ENCODE measurements at regions not wholly inside any gene's neighbourhood (a gene's known extent, or its start where the extent isn't known, plus 50 kb on each side); places are given as distances from the start of the nearest gene placed in this dataset.

GRCh38 chr2:238570926-238571325 is 144.2 kb downstream of the ASB1 start:
- TF ChIP-seq CTCF (conservative IDR thresholded peaks at IDR 0.05; ENCODE audit: low read length) (no peak), EZH2phosphoT487 (IDR thresholded peaks at IDR 0.05; ENCODE audit: borderline replicate concordance, low read depth, low read length) (no peak)

Data from OCI-LY7 (cell line).